ENCODE measurements at regions not wholly inside any gene's neighbourhood (a gene's known extent, or its start where the extent isn't known, plus 50 kb on each side); places are given as distances from the start of the nearest gene placed in this dataset.

DNA sequence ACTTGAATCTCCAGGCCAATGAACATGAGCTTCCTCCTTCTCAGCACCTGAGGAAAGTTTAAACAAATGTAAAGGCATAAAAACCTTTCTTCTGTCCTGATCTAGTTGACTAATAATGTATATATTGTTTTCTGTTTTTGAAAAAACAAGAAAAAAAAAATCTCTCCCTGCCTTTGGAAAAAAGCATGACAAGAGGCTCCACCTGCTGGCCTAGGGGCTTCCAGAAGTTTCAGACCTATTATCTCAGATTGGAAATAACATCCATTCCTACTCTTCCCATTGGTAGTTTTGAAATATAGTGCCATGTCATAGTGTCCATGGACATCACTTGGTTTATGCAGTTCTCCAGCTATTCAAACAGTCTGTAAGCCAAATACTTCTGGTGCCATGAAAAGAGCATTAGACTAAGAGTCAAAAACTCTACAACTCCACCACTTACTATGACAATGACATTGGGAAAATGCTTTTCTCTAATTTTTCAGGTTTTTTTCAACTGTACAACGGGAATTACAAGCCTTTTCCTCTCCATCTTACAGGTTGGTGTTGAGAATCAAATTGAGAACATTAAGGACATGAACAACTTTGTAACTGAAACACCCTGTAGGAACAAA, 409.6 kb upstream of the MPDZ start:
- DNase-seq (ENCODE audit: low read depth, low spot score): no peak
- in situ Hi-C loops (cut with MboI) (no loop called here), intact Hi-C loops (cut with micrococcal nuclease; ENCODE audit: unreplicated experiment) (no loop called here)
- no peak overlapping the region for H3K27ac ChIP-seq (ENCODE audit: control insufficient read depth, insufficient read depth)
- H4K20me1 ChIP-seq (ENCODE audit: control insufficient read depth, insufficient read depth): no peaks in the 10 kb centered on the region
- no peak overlapping the region for H3K9ac ChIP-seq (ENCODE audit: control insufficient read depth, insufficient read depth, low read length)
- ATAC-seq: no peak
- H3K4me3 ChIP-seq: no peak overlapping the region
- no peak overlapping the region for H3K4me2 ChIP-seq (ENCODE audit: control insufficient read depth, insufficient read depth)
- 0% methylated on average over 1 of the region's 1 CpG for WGBS (ENCODE audit: insufficient coverage, insufficient replicate concordance, low lambda C conversion rate, missing lambda C conversion rate)
- BruUV-seq (replicated peaks): no TSS peak
- ChIA-PET RAD21 (ENCODE audit: unreplicated experiment) (no interaction called here), CTCF (interaction anchor here (2.0 kb wide), 1 partner anchor 261 kb away, joined by 8 read pairs; no protein-coding TSS in a partner anchor), SMC1A (ENCODE audit: uncharacterized antibody, unreplicated experiment) (interaction anchor here (1.1 kb wide), 1 partner anchor 23 kb away, joined by 3 read pairs; no protein-coding TSS in a partner anchor), POLR2A (no interaction called here)
- H3K27me3 ChIP-seq (replicated peaks in 1 of 2; ENCODE audit: control insufficient read depth in 2 of 2, insufficient read depth in 2 of 2, low read length in 1 of 2): no peaks in the 10 kb centered on the region
- no peaks in the 10 kb centered on the region for H3K9me3 ChIP-seq (replicated peaks; ENCODE audit: control insufficient read depth, insufficient read depth, low read length)
- no peaks in the 10 kb centered on the region for H3K4me1 ChIP-seq (ENCODE audit: control insufficient read depth, insufficient read depth, low read length)
- TF ChIP-seq CBX5 (IDR thresholded peaks at IDR 0.05; ENCODE audit: low read depth) (no peak), ZNF384 (IDR thresholded peaks at IDR 0.05; ENCODE audit: borderline replicate concordance, low read depth, low read length) (no peak), FOS (IDR thresholded peaks at IDR 0.05; ENCODE audit: borderline replicate concordance, extremely low read depth, insufficient read length) (no peak), NBN (IDR thresholded peaks at IDR 0.05) (no peak), CEBPB (IDR thresholded peaks at IDR 0.05; ENCODE audit: borderline replicate concordance in 1 of 2, low read depth in 2 of 2, low read length in 2 of 2) (no peak), PBX3 (IDR thresholded peaks at IDR 0.05; ENCODE audit: insufficient replicate concordance, low read depth, low read length) (no peak), CREB1 (IDR thresholded peaks at IDR 0.05; ENCODE audit: low read depth) (no peak), BHLHE40 (IDR thresholded peaks at IDR 0.05; ENCODE audit: borderline replicate concordance in 1 of 2, low read depth in 2 of 2, low read length in 1 of 2) (no peak), CHD4 (IDR thresholded peaks at IDR 0.05) (no peak), USF1 (IDR thresholded peaks at IDR 0.05; ENCODE audit: borderline replicate concordance, extremely low read length, insufficient read depth, low read depth, low read length) (no peak), ETV6 (conservative IDR thresholded peaks at IDR 0.05 in 1 of 2, IDR thresholded peaks at IDR 0.05 in 1 of 2; ENCODE audit: borderline replicate concordance in 1 of 2, low read depth in 1 of 2) (no peak), NRF1 (conservative IDR thresholded peaks at IDR 0.05; ENCODE audit: low read depth, low read length) (no peak), EP300 (IDR thresholded peaks at IDR 0.05; ENCODE audit: borderline replicate concordance in 1 of 2, control insufficient read depth in 1 of 2, low read depth in 2 of 2, low read length in 2 of 2) (no peak), PAX8 (IDR thresholded peaks at IDR 0.05) (no peak), SMC3 (IDR thresholded peaks at IDR 0.05; ENCODE audit: borderline replicate concordance, low read length) (no peak)
- TF ChIP-seq, protein P1, sequence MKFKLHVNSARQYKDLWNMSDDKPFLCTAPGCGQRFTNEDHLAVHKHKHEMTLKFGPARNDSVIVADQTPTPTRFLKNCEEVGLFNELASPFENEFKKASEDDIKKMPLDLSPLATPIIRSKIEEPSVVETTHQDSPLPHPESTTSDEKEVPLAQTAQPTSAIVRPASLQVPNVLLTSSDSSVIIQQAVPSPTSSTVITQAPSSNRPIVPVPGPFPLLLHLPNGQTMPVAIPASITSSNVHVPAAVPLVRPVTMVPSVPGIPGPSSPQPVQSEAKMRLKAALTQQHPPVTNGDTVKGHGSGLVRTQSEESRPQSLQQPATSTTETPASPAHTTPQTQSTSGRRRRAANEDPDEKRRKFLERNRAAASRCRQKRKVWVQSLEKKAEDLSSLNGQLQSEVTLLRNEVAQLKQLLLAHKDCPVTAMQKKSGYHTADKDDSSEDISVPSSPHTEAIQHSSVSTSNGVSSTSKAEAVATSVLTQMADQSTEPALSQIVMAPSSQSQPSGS (IDR thresholded peaks at IDR 0.05; ENCODE audit: low read length): no peak
- H3K79me2 ChIP-seq (ENCODE audit: control insufficient read depth, insufficient read depth, low read length): no peaks in the 10 kb centered on the region
- H2AFZ ChIP-seq (ENCODE audit: control insufficient read depth, low read depth, low read length): no peak overlapping the region
- H3K36me3 ChIP-seq (ENCODE audit: control insufficient read depth in 2 of 2, insufficient read depth in 2 of 2, low read length in 1 of 2): no peaks in the 10 kb centered on the region
- FAIRE-seq: no peak
